Esophagus squamous epithelium (tissue), 5 donors: ENCODE measurements at regions not wholly inside any gene's neighbourhood (a gene's known extent, or its start where the extent isn't known, plus 50 kb on each side); places are given as distances from the start of the nearest gene placed in this dataset.

Experiments used
- DNase-seq: peaks from one replicate; lab custom pipeline; 2025; lab: John Stamatoyannopoulos, UW
- H3K27ac ChIP-seq, 4 donors: fragments of 200-600 bp; sonication (generic); one replicate each; pipeline ENCODE4 v1.5.1; 2016 to 2019; ENCODE audit warnings: mild to moderate bottlenecking in 1 of 4
- H3K27me3 ChIP-seq, 4 donors: fragments of 200-600 bp; sonication (generic); 1 replicate in 3 of 4; 2 replicates in 1 of 4; pipeline versions ENCODE4 v1.5.1 to v1.6.0; 2017 to 2021; ENCODE audit warnings: antibody characterized with exemption in 1 of 4
- H3K36me3 ChIP-seq, 3 donors: fragments of 200-600 bp; sonication (generic); one replicate each; pipeline ENCODE4 v1.5.1; 2016 to 2019
- H3K4me1 ChIP-seq, 3 donors: fragments of 200-600 bp; sonication (generic); one replicate each; pipeline ENCODE4 v1.5.1; 2017 to 2019
- H3K4me3 ChIP-seq, 4 donors: fragments of 200-600 bp; sonication (generic); 1 replicate in 3 of 4; 2 replicates in 1 of 4; pipeline ENCODE4 v1.5.1; 2016 to 2019; ENCODE audit warnings: mild to moderate bottlenecking in 2 of 4, moderate library complexity in 1 of 4
- H3K9me3 ChIP-seq, 3 donors: fragments of 200-600 bp; sonication (generic); one replicate each; pipeline ENCODE4 v1.5.1; 2016 to 2019
- POLR2A ChIP-seq, 4 donors: fragments of 450-650 bp; IDR thresholded peaks; one replicate each; pipeline ENCODE4 v1.6.1; 2017; ENCODE audit warnings: antibody characterized with exemption in 4 of 4, mild to moderate bottlenecking in 4 of 4, moderate library complexity in 3 of 4
- WGBS, 2 donors: methylation state at CpG; one replicate each; pipeline ENCODE4 v1.1.5; 2018; 5-methylcytosine and 5-hydroxymethylcytosine counted together
- intact Hi-C: fragments of 100-400 bp; cut with DNase I; formaldehyde crosslinking; loops from one replicate; pipeline ENCODE4 v1.15.0; 2022
- TF ChIP-seq, protein P1 (sequence below), 6 experiments: fragments of 450-650 bp in 4 of 6; fragments of 200-600 bp in 2 of 6; sonication (generic) in 2 of 6; IDR thresholded peaks; one replicate each; pipeline ENCODE4 v1.5.1; 2016 to 2019; ENCODE audit warnings: antibody characterized with exemption in 6 of 6, mild to moderate bottlenecking in 4 of 6, moderate library complexity in 4 of 6
- donor health status: DM: yes; HTN: yes; CAD: no.

DNA sequence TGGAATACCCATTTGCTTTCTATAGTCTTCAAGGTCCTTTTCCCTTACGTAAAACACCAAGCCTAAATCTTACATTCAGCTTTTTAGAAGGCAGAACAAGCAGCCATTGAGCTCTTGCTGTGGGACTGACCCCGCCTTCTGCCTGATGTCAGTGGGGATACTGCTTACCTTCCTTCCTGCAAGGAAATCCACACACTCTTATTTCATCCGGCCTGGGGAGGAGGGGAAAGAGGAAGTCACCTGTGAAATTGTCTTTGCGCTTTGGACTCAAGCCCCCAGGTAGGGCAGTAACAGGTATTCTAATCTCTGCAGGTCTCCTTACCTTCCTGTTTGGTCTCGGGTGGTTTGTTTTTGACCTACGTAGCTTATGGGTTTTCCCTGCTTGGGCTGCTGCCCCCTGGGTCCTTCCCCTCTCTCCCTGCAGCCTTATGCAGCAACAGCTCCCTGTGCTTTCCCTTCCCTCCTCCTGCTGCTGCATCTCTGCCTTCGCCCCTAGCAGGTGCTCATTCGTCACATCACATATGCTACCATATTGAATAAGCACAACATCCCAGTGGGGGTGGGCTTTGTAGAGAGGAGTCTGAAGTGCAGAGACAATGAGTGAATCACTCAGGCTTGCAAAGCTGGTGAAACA is 402.5 kb upstream of the TRIB2 start:
- whole genome bisulfite sequencing, 2 donors = 79 to 83% methylated on average over 8 of the region's 8 CpGs
- H3K36me3 ChIP-seq = no peaks in the 10 kb centered on the region
- no peaks in the 10 kb centered on the region for H3K9me3 ChIP-seq
- peaks cover 9 to 19% (median 12%) of the 10 kb centered on the region in 3 donors for H3K4me1 ChIP-seq
- intact Hi-C loops = no loop called here
- H3K27ac ChIP-seq = no peak overlapping the region
- TF ChIP-seq, protein P1, sequence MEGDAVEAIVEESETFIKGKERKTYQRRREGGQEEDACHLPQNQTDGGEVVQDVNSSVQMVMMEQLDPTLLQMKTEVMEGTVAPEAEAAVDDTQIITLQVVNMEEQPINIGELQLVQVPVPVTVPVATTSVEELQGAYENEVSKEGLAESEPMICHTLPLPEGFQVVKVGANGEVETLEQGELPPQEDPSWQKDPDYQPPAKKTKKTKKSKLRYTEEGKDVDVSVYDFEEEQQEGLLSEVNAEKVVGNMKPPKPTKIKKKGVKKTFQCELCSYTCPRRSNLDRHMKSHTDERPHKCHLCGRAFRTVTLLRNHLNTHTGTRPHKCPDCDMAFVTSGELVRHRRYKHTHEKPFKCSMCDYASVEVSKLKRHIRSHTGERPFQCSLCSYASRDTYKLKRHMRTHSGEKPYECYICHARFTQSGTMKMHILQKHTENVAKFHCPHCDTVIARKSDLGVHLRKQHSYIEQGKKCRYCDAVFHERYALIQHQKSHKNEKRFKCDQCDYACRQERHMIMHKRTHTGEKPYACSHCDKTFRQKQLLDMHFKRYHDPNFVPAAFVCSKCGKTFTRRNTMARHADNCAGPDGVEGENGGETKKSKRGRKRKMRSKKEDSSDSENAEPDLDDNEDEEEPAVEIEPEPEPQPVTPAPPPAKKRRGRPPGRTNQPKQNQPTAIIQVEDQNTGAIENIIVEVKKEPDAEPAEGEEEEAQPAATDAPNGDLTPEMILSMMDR (IDR thresholded peaks at IDR 0.05) = no peak
- TF ChIP-seq POLR2A (IDR thresholded peaks at IDR 0.05) = no peak
- no peak for DNase-seq
- no peak overlapping the region for H3K4me3 ChIP-seq
- peaks cover 0 to 39% (median 0%) of the 10 kb centered on the region in 4 donors for H3K27me3 ChIP-seq

DNA sequence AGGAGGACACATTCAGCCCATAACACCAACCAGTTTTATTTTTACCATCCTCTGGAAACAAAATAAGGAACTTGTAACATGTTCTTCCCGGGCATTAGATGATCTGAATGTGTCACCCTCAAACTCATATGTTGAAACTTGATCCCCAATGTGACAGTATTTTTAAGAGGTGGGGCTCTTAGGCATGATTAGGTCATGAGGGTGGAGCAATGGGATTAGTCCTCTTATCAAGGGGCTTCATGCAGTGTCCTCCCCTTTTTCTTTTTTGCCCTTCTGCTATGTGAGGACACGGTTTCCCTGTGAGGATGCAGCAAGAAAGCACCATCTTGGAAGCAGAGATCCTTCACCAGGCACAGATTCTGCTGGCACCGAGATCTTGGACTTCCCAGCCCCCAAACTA is 401.5 kb upstream of the TRIB2 start:
- WGBS, 2 donors = 83 to 92% methylated on average over 3 of the region's 3 CpGs
- Histone ChIP-seq H3K4me1 (peaks cover 9 to 19% (median 12%) of the 10 kb centered on the region in 3 donors), H3K9me3 (no peaks in the 10 kb centered on the region), H3K4me3 (no peak overlapping the region), H3K27me3 (peaks cover 0 to 47% (median 0%) of the 10 kb centered on the region in 4 donors), H3K36me3 (no peaks in the 10 kb centered on the region), H3K27ac (no peak overlapping the region)
- no peak for DNase-seq
- intact Hi-C loops = no loop called here
- TF ChIP-seq, protein P1 (IDR thresholded peaks at IDR 0.05) = no peak
- no peak for TF ChIP-seq POLR2A (IDR thresholded peaks at IDR 0.05)

DNA sequence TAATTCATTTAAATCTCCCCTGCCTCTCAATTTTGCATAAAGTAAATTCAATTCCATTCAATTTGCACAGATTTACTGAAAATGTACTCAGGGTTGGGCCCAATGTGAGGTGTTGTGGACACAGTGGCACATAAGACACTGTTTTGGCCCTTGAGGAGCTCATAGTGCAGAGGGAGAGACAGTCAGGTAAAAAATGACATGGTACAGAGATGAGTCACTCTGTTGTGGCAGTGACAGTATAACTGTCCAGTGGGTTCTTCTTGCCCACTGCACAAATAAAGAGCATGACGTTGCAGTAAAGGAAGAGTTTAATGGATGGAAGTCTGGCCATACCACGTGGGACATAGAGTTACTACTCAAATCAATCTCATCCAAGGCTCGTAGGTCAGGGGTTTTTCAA is 400.3 kb upstream of the TRIB2 start:
- Histone ChIP-seq H3K27ac (peak overlapping the region in 1 of 4 donors; percentile 9), H3K4me1 (peaks cover 9 to 19% (median 12%) of the 10 kb centered on the region in 3 donors), H3K36me3 (no peaks in the 10 kb centered on the region), H3K27me3 (peaks cover 0 to 56% (median 0%) of the 10 kb centered on the region in 4 donors), H3K4me3 (no peak overlapping the region), H3K9me3 (no peaks in the 10 kb centered on the region)
- DNase-seq = no peak
- intact Hi-C loops = no loop called here
- TF ChIP-seq POLR2A (IDR thresholded peaks at IDR 0.05) = no peak
- TF ChIP-seq, protein P1 (IDR thresholded peaks at IDR 0.05) = no peak
- WGBS, 2 donors = 76 to 85% methylated on average over 3 of the region's 3 CpGs

DNA sequence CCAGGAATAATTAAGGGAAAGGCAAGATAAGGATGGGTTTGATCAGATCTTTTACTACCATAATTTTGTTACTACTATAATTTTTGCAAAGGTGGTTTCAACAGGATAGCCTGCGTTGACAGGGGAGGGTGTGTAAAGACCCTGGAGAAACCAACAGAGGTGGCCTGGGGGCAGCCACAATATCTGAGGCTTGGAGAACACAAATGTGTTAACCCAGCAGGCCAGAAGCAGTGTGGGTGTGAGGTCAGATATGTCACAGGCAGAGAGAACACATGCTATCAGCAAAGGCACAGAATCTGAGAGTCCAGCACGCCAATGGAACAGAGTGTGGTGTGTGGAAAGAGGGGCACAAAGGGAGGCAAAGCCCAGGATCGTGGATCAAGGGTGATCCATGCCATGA is 399.4 kb upstream of the TRIB2 start:
- peak overlapping the region; percentile 39 to 76 (median 65) for H3K27ac ChIP-seq
- H3K36me3 ChIP-seq = no peaks in the 10 kb centered on the region
- H3K9me3 ChIP-seq = no peaks in the 10 kb centered on the region
- H3K4me3 ChIP-seq = no peak overlapping the region
- intact Hi-C loops = no loop called here
- TF ChIP-seq, protein P1 (IDR thresholded peaks at IDR 0.05) = no peak
- no peak for TF ChIP-seq POLR2A (IDR thresholded peaks at IDR 0.05)
- no peak for DNase-seq
- H3K4me1 ChIP-seq = peaks cover 9 to 19% (median 12%) of the 10 kb centered on the region in 3 donors
- WGBS, 2 donors = 53 to 65% methylated on average over 3 of the region's 3 CpGs
- H3K27me3 ChIP-seq = peaks cover 0 to 57% (median 0%) of the 10 kb centered on the region in 4 donors

DNA sequence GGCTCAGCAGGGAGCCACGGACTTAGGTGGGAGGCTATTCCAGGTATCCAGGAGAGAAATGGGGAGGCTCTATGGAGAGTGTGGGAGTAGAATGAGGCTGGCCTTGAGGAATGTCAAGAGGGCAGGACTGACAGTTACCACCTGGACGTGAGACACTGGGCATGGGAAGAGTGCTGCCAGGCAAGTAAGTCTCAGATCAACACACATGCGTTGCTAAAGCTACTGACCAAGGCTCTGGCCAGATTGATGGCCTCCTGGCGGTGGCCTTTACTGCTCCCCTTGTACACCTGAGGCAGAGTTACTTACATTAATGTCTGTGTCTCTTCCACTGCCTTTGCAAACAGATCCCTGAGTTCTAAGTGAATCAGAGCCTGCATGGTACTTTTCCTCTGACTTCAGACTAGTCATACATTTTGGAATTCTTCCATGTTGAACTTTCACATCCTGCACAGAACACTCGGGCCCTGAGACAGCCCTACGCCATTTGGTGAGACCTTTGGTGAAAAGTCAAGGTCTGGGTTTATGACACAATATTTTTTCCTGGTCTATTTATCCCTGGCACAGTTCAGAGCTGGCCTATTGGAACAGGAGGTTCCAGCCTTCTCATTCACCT is 398.8 kb upstream of the TRIB2 start:
- H3K4me3 ChIP-seq = no peak overlapping the region
- peaks cover 9 to 19% (median 12%) of the 10 kb centered on the region in 3 donors for H3K4me1 ChIP-seq
- H3K27me3 ChIP-seq = peaks cover 0 to 60% (median 0%) of the 10 kb centered on the region in 4 donors
- 30 to 43% methylated on average over 6 of the region's 6 CpGs for WGBS, 2 donors
- H3K36me3 ChIP-seq = no peaks in the 10 kb centered on the region
- TF ChIP-seq, protein P1 (IDR thresholded peaks at IDR 0.05) = peak in 1 of 6 experiments; percentile 5
- no peak for TF ChIP-seq POLR2A (IDR thresholded peaks at IDR 0.05)
- no peaks in the 10 kb centered on the region for H3K9me3 ChIP-seq
- no peak for DNase-seq
- peak overlapping the region; percentile 39 to 76 (median 65) for H3K27ac ChIP-seq
- intact Hi-C loops = no loop called here
